ENCODE measurements at regions not wholly inside any gene's neighbourhood (a gene's known extent, or its start where the extent isn't known, plus 50 kb on each side); places are given as distances from the start of the nearest gene placed in this dataset.

DNA sequence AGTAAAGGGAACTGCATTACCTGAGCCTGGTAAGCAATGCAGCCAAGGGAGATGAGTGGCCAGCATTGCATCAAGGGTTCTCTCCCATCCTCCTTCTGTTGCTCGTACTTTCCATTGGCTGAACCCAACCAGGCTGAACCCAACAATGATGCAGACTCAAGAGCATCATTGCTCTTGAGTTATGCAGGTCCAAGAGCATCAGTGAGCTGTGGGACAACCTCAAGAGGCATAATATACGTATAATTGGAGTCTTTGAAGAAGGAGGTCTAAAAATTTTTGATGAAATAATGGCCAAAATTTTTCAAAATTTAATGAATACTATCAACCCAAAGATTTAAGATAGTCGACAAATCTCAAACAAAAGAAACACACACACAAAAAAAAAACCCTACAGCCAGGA lies 213.0 kb downstream of the RNF152 start:
- H3K27me3 Mint-ChIP-seq (ENCODE audit: low read depth in 3 of 3): peaks cover 2 to 4% (median 3%) of the 10 kb centered on the region in 3 donors
- H3K4me1 Mint-ChIP-seq: no peaks in the 10 kb centered on the region
- no peak overlapping the region for H3K4me3 Mint-ChIP-seq
- peaks cover 2 to 21% (median 16%) of the 10 kb centered on the region in 6 donors for H3K9me3 Mint-ChIP-seq
- peaks cover 0 to 3% (median 0%) of the 10 kb centered on the region in 3 donors for H3K36me3 Mint-ChIP-seq
- no peak overlapping the region for H3K27ac Mint-ChIP-seq
- no peak for DNase-seq

GRCh38 chr18:61677435-61677970 lies 215.3 kb downstream of the RNF152 start:
- no peak for DNase-seq
- Mint-ChIP-seq H3K27me3 (ENCODE audit: low read depth in 3 of 3) (peaks cover 3 to 5% (median 4%) of the 10 kb centered on the region in 3 donors), H3K27ac (no peak overlapping the region), H3K4me3 (no peak overlapping the region), H3K36me3 (peaks cover 0 to 3% (median 0%) of the 10 kb centered on the region in 3 donors), H3K9me3 (peaks cover 0 to 21% (median 16%) of the 10 kb centered on the region in 6 donors), H3K4me1 (no peaks in the 10 kb centered on the region)

GRCh38 chr18:61676773-61677434 lies 215.9 kb downstream of the RNF152 start:
- peaks cover 0 to 3% (median 0%) of the 10 kb centered on the region in 3 donors for H3K36me3 Mint-ChIP-seq
- H3K4me1 Mint-ChIP-seq: no peaks in the 10 kb centered on the region
- H3K27me3 Mint-ChIP-seq (ENCODE audit: low read depth in 3 of 3): peaks cover 3 to 5% (median 4%) of the 10 kb centered on the region in 3 donors
- H3K27ac Mint-ChIP-seq: no peak overlapping the region
- no peak overlapping the region for H3K4me3 Mint-ChIP-seq
- peaks cover 0 to 21% (median 16%) of the 10 kb centered on the region in 6 donors for H3K9me3 Mint-ChIP-seq
- DNase-seq: no peak

DNA sequence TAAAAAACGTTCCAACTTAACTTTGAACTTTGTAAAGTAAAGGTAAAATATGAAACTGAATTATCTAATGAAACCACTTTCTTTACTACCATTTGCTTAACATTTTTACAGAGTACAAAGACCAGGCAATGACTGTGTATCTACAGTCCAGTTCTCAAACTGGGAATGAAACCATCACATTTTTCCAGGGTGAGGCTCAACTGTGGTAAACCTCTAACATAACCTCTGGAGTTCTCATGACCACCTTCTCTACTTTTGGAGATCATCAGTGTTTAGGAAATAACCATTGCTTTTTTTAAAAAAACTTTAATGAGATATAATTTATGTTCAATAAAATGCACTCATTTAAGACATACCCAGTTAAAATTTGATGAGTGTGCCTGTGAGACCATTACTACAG lies 223.5 kb downstream of the RNF152 start:
- Mint-ChIP-seq H3K9me3 (peaks cover 0 to 7% (median 0%) of the 10 kb centered on the region in 6 donors), H3K36me3 (no peaks in the 10 kb centered on the region), H3K27me3 (ENCODE audit: low read depth in 3 of 3) (peaks cover 0 to 9% (median 0%) of the 10 kb centered on the region in 3 donors), H3K4me1 (no peaks in the 10 kb centered on the region), H3K27ac (no peak overlapping the region), H3K4me3 (no peak overlapping the region)
- no peak for DNase-seq

DNA sequence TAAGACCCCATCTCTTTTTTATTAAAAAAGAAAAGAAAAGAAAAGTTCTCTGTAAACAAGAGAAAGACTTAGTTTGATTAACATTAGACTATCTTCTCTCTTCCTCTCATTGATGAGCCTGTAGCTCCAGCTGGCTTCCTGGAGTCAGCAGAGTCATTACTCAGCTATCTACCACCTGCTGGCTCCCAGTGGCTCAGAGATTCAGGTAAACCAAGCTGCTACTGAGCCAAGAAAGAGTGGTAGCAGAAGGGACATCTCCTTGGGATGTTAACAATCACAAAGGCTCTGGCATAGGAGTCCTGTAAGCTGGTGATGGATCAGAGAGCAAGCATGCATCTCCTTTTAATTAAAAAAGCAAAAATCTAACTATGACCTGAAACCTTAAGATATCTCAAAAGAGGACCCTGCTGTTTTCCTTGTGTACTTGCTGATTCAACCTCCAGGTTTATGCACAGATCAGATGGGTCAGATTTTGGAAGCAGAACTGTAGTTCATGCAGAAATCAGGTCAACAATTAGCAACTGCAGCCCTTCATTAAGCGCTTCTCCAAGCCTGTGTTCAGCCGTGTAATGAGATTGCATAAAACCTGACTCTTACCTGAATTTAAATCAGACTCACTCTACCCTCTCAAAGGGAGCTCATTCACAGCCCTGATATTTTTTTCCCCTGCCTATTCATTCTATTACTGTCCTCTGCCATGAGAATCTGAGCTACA lies 225.8 kb downstream of the RNF152 start:
- Mint-ChIP-seq H3K9me3 (peaks cover 0 to 8% (median under 1%) of the 10 kb centered on the region in 6 donors), H3K4me3 (no peak overlapping the region)
- no peak for DNase-seq

GRCh38 chr18:61664419-61665084 lies 228.3 kb downstream of the RNF152 start:
- Mint-ChIP-seq H3K36me3 (no peaks in the 10 kb centered on the region), H3K9me3 (peaks cover 0 to 12% (median 0%) of the 10 kb centered on the region in 6 donors), H3K4me1 (no peaks in the 10 kb centered on the region), H3K27me3 (ENCODE audit: low read depth in 3 of 3) (peaks cover 0 to 9% (median 3%) of the 10 kb centered on the region in 3 donors), H3K27ac (no peak overlapping the region), H3K4me3 (no peak overlapping the region)
- no peak for DNase-seq

More for the DNA sequence above, 225.8 kb downstream of the RNF152 start:
- Mint-ChIP-seq H3K27ac (no peak overlapping the region), H3K27me3 (ENCODE audit: low read depth in 3 of 3) (peaks cover 0 to 9% (median 0%) of the 10 kb centered on the region in 3 donors), H3K4me1 (no peaks in the 10 kb centered on the region), H3K36me3 (no peaks in the 10 kb centered on the region)

DNA sequence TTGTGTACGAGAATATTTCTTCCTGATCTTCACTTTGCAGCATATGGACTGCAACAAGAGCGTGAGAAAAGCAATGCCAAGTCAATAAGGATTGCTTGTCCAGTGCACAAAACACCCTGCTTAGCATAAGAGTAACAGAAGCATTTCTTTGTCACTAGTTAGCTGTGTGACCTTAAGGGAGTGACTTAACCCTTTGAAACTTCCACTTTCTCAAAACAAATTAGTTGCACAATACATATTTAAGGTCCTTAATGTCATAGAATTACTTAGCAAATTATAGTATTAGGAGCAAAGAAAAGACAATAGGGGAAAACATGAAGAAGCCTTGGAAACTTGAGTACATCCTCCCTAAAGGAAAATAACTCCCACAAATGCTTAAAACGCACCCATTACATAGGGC lies 230.1 kb downstream of the RNF152 start:
- Mint-ChIP-seq H3K4me1 (no peaks in the 10 kb centered on the region), H3K27ac (no peak overlapping the region), H3K4me3 (no peak overlapping the region)

DNA sequence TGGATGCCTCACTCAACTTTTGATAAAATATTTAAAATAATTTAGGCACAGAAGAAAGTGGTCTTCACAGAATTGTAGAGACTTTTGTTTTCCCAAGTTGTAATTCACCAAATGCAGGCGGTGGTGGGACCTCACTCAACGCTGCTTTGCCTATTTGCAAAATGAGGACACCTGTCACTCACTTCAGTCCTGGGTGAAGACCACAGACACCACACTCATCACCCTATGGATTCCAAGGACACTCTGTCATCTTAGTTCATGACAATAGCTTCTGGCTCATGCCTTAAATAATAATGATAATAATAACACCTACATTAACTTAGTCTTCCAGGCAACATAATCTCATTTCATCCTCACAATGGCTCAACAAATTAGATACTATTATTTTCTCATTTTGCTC lies 234.4 kb downstream of the RNF152 start:
- peaks cover 3 to 7% (median 3%) of the 10 kb centered on the region in 3 donors for H3K27me3 Mint-ChIP-seq (ENCODE audit: low read depth in 3 of 3)
- H3K27ac Mint-ChIP-seq: no peak overlapping the region
- no peak for DNase-seq
- H3K9me3 Mint-ChIP-seq: peaks cover 0 to 12% (median under 1%) of the 10 kb centered on the region in 6 donors
- no peak overlapping the region for H3K4me3 Mint-ChIP-seq
- no peaks in the 10 kb centered on the region for H3K36me3 Mint-ChIP-seq
- no peaks in the 10 kb centered on the region for H3K4me1 Mint-ChIP-seq

More for the DNA sequence above, 230.1 kb downstream of the RNF152 start:
- Mint-ChIP-seq H3K9me3 (peaks cover 0 to 12% (median under 1%) of the 10 kb centered on the region in 6 donors), H3K36me3 (no peaks in the 10 kb centered on the region), H3K27me3 (ENCODE audit: low read depth in 3 of 3) (peaks cover 0 to 8% (median 5%) of the 10 kb centered on the region in 3 donors)
- no peak for DNase-seq

DNA sequence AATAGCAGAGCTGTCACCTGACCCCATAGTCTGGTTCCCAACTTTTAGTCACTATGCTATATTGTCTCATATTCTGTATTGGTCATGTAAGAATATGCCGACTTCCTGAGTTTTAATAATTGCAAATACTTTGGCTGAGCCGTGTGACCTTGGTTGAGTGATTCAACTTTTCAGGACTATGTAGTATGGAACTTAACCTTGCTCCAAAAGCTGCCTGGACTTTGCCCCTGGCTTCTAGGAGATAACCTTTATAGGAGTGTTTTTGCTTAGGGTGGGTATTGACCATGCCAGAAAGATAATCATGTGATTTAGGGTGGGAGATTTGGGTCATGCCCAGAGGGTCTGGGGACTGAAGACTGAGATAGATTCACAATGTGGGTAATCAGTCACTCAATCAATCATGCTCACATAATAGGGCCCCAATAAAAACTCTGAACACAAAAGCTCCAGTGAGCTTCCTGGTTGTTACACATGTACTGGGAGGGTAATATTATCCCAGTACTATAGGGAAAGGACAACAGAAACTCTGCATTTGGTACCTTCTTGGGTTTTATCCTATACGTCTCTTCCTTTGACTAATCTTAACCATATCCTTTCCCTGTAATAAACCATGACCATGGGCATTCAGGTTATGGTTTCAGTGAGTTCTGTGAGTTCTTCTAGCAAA lies 235.6 kb downstream of the RNF152 start:
- peaks cover 0 to 6% (median 0%) of the 10 kb centered on the region in 6 donors for H3K9me3 Mint-ChIP-seq
- no peak overlapping the region for H3K4me3 Mint-ChIP-seq

GRCh38 chr18:61655630-61656029 lies 237.2 kb downstream of the RNF152 start:
- no peaks in the 10 kb centered on the region for H3K4me1 Mint-ChIP-seq
- H3K27ac Mint-ChIP-seq: no peak overlapping the region
- H3K9me3 Mint-ChIP-seq: peaks cover 0 to 2% (median 0%) of the 10 kb centered on the region in 6 donors
- no peak for DNase-seq
- H3K27me3 Mint-ChIP-seq (ENCODE audit: low read depth in 3 of 3): peaks cover 0 to 9% (median 3%) of the 10 kb centered on the region in 3 donors
- H3K4me3 Mint-ChIP-seq: no peak overlapping the region
- peaks cover 0 to 4% (median 0%) of the 10 kb centered on the region in 3 donors for H3K36me3 Mint-ChIP-seq

More for the DNA sequence above, 235.6 kb downstream of the RNF152 start:
- Mint-ChIP-seq H3K27ac (no peak overlapping the region), H3K27me3 (ENCODE audit: low read depth in 3 of 3) (peaks cover 0 to 9% (median 3%) of the 10 kb centered on the region in 3 donors), H3K4me1 (no peaks in the 10 kb centered on the region), H3K36me3 (peaks cover 0 to 4% (median 0%) of the 10 kb centered on the region in 3 donors)
- no peak for DNase-seq

GRCh38 chr18:61653823-61654551 lies 238.8 kb downstream of the RNF152 start:
- DNase-seq: no peak
- H3K36me3 Mint-ChIP-seq: peaks cover 0 to 4% (median 0%) of the 10 kb centered on the region in 3 donors
- peaks cover 0 to 2% (median 0%) of the 10 kb centered on the region in 6 donors for H3K9me3 Mint-ChIP-seq
- H3K4me1 Mint-ChIP-seq: no peaks in the 10 kb centered on the region
- no peak overlapping the region for H3K27ac Mint-ChIP-seq
- H3K27me3 Mint-ChIP-seq (ENCODE audit: low read depth in 3 of 3): peaks cover 2 to 9% (median 3%) of the 10 kb centered on the region in 3 donors
- no peak overlapping the region for H3K4me3 Mint-ChIP-seq

DNA sequence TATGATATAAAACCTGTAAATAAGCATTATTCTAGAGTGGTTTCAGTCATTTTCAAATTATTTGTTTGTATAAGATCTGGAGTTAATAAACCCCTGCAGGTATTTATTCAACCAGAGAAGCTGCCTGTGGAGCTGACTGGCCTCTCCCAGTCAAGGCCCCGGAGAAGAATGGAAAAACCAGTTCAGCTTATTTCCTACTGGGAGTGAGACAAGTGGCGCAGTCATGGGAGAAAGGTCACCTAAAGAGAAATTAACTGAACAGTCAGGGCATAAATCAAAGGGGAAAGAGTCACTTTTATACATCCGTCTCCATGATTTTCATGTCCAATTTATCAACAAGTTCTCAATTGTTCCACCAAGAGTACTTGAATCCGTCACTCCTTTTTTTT lies 240.9 kb downstream of the RNF152 start:
- DNase-seq: no peak
- no peaks in the 10 kb centered on the region for H3K9me3 Mint-ChIP-seq
- H3K36me3 Mint-ChIP-seq: peaks cover 0 to 4% (median 0%) of the 10 kb centered on the region in 3 donors
- H3K4me1 Mint-ChIP-seq: no peaks in the 10 kb centered on the region
- H3K4me3 Mint-ChIP-seq: no peak overlapping the region
- H3K27ac Mint-ChIP-seq: no peak overlapping the region
- H3K27me3 Mint-ChIP-seq (ENCODE audit: low read depth in 3 of 3): peaks cover 2 to 6% (median 4%) of the 10 kb centered on the region in 3 donors

All from immature natural killer cell (primary cell).